HCT116 (cell line): ENCODE measurements at regions not wholly inside any gene's neighbourhood (a gene's known extent, or its start where the extent isn't known, plus 50 kb on each side); places are given as distances from the start of the nearest gene placed in this dataset.

Experiments
- ATAC-seq: fragments of 200-7000 bp; cut with Tn5 transposase; 2 replicates; pipeline ENCODE4 v1.9.1; 2020; ENCODE audit warnings: mild to moderate bottlenecking, moderate library complexity
- BruUV-seq: library from RNA; stranded (reverse); fragments of 400-500 nt; replicated peaks from 2 replicates; lab custom pipeline; 2021; lab: Mats Ljungman, UMichigan
- CTCF ChIA-PET: fragments of 300-600 bp; sonication (Branson Sonifier 250); formaldehyde crosslinking; loops from one replicate; lab custom pipeline; 2021; ENCODE audit warnings: antibody characterized with exemption; lab: Charles Lee
- POLR2A ChIA-PET: fragments of 300-600, 350-600 bp; sonication (Branson Sonifier 250); formaldehyde crosslinking; loops from one replicate; lab custom pipeline; 2021; ENCODE audit warnings: antibody characterized with exemption; lab: Charles Lee
- RAD21 ChIA-PET, 2 experiments: fragments of 300-600 bp; sonication (Branson Sonifier 250); formaldehyde crosslinking; loops; one replicate each; lab custom pipeline; 2023; ENCODE audit warnings: low total read pairs in 2 of 2; ENCODE audit not compliant: uncharacterized antibody in 2 of 2, unreplicated experiment in 2 of 2, low non-redundant PET in 1 of 2; lab: Charles Lee
- DNase-seq: peaks from one replicate; pipeline ENCODE4 v3.0.0-alpha.2; 2010; ENCODE audit warnings: low read depth, low spot score
- H2AFZ ChIP-seq: fragments of 200-600 bp; shearing (Covaris generic), sonication (generic); 2 replicates; pipeline ENCODE4 v1.6.1; 2017; ENCODE audit warnings: low read depth, mixed run types, mixed read lengths, antibody characterized with exemption, low read length; ENCODE audit not compliant: poor library complexity, severe bottlenecking
- H3K27ac ChIP-seq: 2 replicates; pipeline ENCODE4 v1.5.1; 2012; ENCODE audit warnings: low read depth, low read length
- H3K27me3 ChIP-seq: fragments of 200-600 bp; sonication (generic); 2 replicates; pipeline ENCODE4 v1.6.1; 2016; ENCODE audit warnings: mixed run types, low read length, mixed read lengths; ENCODE audit not compliant: insufficient read depth
- H3K36me3 ChIP-seq, 2 experiments: fragments of 200-500 bp in 1 of 2; fragments of 200-600 bp in 1 of 2; sonication (Bioruptor generic) in 1 of 2; sonication (generic) in 1 of 2; 2 replicates each; pipeline versions ENCODE4 v1.5.1 to v1.6.1; 2014 to 2016; ENCODE audit warnings: low read length in 2 of 2, inconsistent platforms in 1 of 2, mixed read lengths in 1 of 2, mixed run types in 1 of 2; ENCODE audit not compliant: insufficient read depth in 2 of 2, control insufficient read depth in 1 of 2
- H3K4me1 ChIP-seq, 2 experiments: fragments of 200-600 bp in 1 of 2; sonication (generic) in 1 of 2; 2 replicates each; pipeline versions ENCODE4 v1.5.1 to v1.6.1; 2012 to 2017; ENCODE audit warnings: low read length in 2 of 2, inconsistent platforms in 1 of 2, mild to moderate bottlenecking in 1 of 2, mixed read lengths in 1 of 2, mixed run types in 1 of 2, moderate library complexity in 1 of 2; ENCODE audit not compliant: insufficient read depth in 2 of 2, control insufficient read depth in 1 of 2
- H3K4me2 ChIP-seq: fragments of 200-600 bp; sonication (generic); 2 replicates; pipeline ENCODE4 v1.6.1; 2017; ENCODE audit warnings: mixed run types, low read length, mixed read lengths
- H3K4me3 ChIP-seq, 2 experiments: fragments of 200-600 bp in 1 of 2; sonication (generic) in 1 of 2; replicated peaks in 1 of 2; 2 replicates each; pipeline ENCODE4 v1.5.1; 2011 to 2016; ENCODE audit warnings: low read length in 2 of 2, control low read depth in 1 of 2, low read depth in 1 of 2, mild to moderate bottlenecking in 1 of 2, mixed read lengths in 1 of 2, mixed run types in 1 of 2
- H3K79me2 ChIP-seq: fragments of 200-600 bp; sonication (generic); 2 replicates; pipeline ENCODE4 v1.6.1; 2017; ENCODE audit warnings: mild to moderate bottlenecking, mixed run types, low read length, moderate library complexity, mixed read lengths; ENCODE audit not compliant: insufficient read depth
- H3K9ac ChIP-seq: fragments of 200-600 bp; sonication (generic); 2 replicates; pipeline ENCODE4 v1.6.1; 2016; ENCODE audit warnings: low read length, mixed read lengths
- H3K9me2 ChIP-seq: fragments of 200-600 bp; sonication (generic), shearing (Covaris generic); 2 replicates; pipeline ENCODE4 v1.6.1; 2017; ENCODE audit warnings: mixed run types, mild to moderate bottlenecking, moderate library complexity; ENCODE audit not compliant: insufficient read depth
- H3K9me3 ChIP-seq, 2 experiments: fragments of 200-500 bp in 1 of 2; fragments of 200-600 bp in 1 of 2; sonication (Bioruptor generic) in 1 of 2; sonication (generic) in 1 of 2; 2 replicates each; pipeline ENCODE4 v1.6.1; 2014 to 2017; ENCODE audit warnings: low read length in 2 of 2, mixed read lengths in 2 of 2, inconsistent platforms in 1 of 2, low read depth in 1 of 2, mild to moderate bottlenecking in 1 of 2, mixed run types in 1 of 2, moderate library complexity in 1 of 2; ENCODE audit not compliant: control insufficient read depth in 1 of 2, insufficient read depth in 1 of 2
- H4K20me1 ChIP-seq: fragments of 200-600 bp; sonication (generic), shearing (Covaris generic); 2 replicates; pipeline ENCODE4 v1.6.1; 2017; ENCODE audit warnings: mixed run types, mild to moderate bottlenecking, moderate library complexity; ENCODE audit not compliant: insufficient read depth
- CEBPB ChIP-seq: IDR thresholded peaks from 2 replicates; pipeline ENCODE4 v1.6.1; 2012; ENCODE audit warnings: low read depth
- EGR1 ChIP-seq: IDR thresholded peaks from 2 replicates; pipeline ENCODE4 v1.6.1; 2012; ENCODE audit warnings: low read depth
- POLR2A ChIP-seq: IDR thresholded peaks from 2 replicates; pipeline ENCODE4 v1.7.0; 2011; ENCODE audit warnings: borderline replicate concordance; ENCODE audit not compliant: insufficient read depth, insufficient read length; ENCODE audit errors: extremely low read depth
- SRF ChIP-seq: IDR thresholded peaks from 2 replicates; pipeline ENCODE4 v1.6.1; 2012; ENCODE audit warnings: low read depth
- TCF7L2 ChIP-seq: IDR thresholded peaks from 2 replicates; pipeline ENCODE4 v1.7.0; 2011; ENCODE audit warnings: borderline replicate concordance, inconsistent platforms; ENCODE audit not compliant: insufficient read depth, insufficient read length; ENCODE audit errors: extremely low read depth
- ZNF274 ChIP-seq: fragments of 200-500 bp; sonication (Bioruptor generic); IDR thresholded peaks from 2 replicates; pipeline ENCODE4 v1.6.1; 2014; ENCODE audit warnings: mild to moderate bottlenecking, low read depth, low read length, inconsistent platforms
- intact Hi-C: fragments of 100-400 bp; cut with micrococcal nuclease; formaldehyde crosslinking; loops from 2 replicates; pipeline ENCODE4 v1.10.0; 2022
- TF ChIP-seq, protein P1 (sequence below): IDR thresholded peaks from 2 replicates; pipeline ENCODE4 v1.6.1; 2011; ENCODE audit warnings: mild to moderate bottlenecking, low read length, moderate library complexity; ENCODE audit not compliant: insufficient replicate concordance; ENCODE audit errors: extremely low read depth

DNA sequence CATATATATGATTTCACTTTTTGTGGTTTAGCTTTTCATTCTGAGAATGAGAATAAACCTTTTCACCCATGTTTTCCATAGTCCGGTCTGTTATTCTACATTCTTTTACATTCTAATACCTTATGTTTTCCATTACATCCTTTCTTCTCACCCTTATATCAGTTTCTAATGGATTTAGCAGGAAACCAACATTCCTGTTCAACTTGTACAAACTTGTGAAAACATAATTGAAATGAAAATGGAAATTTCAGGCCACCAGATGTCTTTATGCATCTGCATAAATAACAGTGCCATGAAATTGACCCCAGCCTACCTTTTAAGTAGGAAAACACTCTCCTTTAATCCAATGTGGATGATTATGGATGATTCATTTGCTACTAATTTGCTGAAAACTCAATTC lies 494.8 kb upstream of the ZFP42 start:
- intact Hi-C loops = no loop called here
- TF ChIP-seq TCF7L2 (no peak), CEBPB (no peak)
- no peak for ATAC-seq

DNA sequence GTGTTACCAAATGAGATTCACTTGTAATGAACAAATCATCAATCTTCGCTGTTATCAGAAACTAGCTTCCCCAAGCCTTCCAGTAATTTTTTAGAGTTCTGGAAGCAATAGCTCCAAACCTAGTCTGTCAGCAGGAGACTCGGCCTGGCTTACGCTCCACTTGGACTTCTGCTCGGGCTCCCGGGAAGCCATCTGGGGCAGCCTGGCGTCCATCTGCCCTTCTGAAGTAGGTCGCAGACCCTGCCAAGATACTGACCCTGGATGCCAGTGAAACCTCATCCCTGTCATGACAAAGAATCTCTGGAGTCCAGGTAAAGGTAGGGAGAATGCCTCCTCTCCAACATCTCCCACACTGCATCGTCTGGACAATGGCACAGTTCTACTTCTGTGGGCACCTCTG lies 493.8 kb upstream of the ZFP42 start:
- Histone ChIP-seq H3K4me1 (no peaks in the 10 kb centered on the region), H3K4me3 (no peak overlapping the region), H3K9me2 (no peaks in the 10 kb centered on the region), H3K36me3 (no peaks in the 10 kb centered on the region), H3K9ac (no peak overlapping the region), H3K27me3 (no peaks in the 10 kb centered on the region), H3K79me2 (no peaks in the 10 kb centered on the region), H2AFZ (no peak overlapping the region), H3K9me3 (no peaks in the 10 kb centered on the region), H3K27ac (no peak overlapping the region), H4K20me1 (no peaks in the 10 kb centered on the region), H3K4me2 (no peak overlapping the region)
- RAD21 ChIA-PET = no interaction called here
- no peak for ATAC-seq
- CTCF ChIA-PET = no interaction called here
- TF ChIP-seq ZNF274 (no peak), POLR2A (no peak), SRF (no peak), EGR1 (no peak)
- TF ChIP-seq, protein P1, sequence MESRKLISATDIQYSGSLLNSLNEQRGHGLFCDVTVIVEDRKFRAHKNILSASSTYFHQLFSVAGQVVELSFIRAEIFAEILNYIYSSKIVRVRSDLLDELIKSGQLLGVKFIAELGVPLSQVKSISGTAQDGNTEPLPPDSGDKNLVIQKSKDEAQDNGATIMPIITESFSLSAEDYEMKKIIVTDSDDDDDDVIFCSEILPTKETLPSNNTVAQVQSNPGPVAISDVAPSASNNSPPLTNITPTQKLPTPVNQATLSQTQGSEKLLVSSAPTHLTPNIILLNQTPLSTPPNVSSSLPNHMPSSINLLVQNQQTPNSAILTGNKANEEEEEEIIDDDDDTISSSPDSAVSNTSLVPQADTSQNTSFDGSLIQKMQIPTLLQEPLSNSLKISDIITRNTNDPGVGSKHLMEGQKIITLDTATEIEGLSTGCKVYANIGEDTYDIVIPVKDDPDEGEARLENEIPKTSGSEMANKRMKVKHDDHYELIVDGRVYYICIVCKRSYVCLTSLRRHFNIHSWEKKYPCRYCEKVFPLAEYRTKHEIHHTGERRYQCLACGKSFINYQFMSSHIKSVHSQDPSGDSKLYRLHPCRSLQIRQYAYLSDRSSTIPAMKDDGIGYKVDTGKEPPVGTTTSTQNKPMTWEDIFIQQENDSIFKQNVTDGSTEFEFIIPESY = no peak
- POLR2A ChIA-PET = no interaction called here
- BruUV-seq = no TSS peak
- no peak for DNase-seq
- intact Hi-C loops = no loop called here

More for the DNA sequence above, 494.8 kb upstream of the ZFP42 start:
- H4K20me1 ChIP-seq = no peaks in the 10 kb centered on the region
- ChIA-PET RAD21 (no interaction called here), POLR2A (no interaction called here), CTCF (no interaction called here)
- no peaks in the 10 kb centered on the region for H3K79me2 ChIP-seq
- H3K4me3 ChIP-seq = no peak overlapping the region
- H3K4me1 ChIP-seq = no peaks in the 10 kb centered on the region
- H3K9me2 ChIP-seq = no peaks in the 10 kb centered on the region
- no peaks in the 10 kb centered on the region for H3K36me3 ChIP-seq
- no peak for DNase-seq
- H3K9me3 ChIP-seq = no peaks in the 10 kb centered on the region
- no peak overlapping the region for H3K27ac ChIP-seq
- no TSS peak for BruUV-seq
- no peak overlapping the region for H3K4me2 ChIP-seq
- H3K27me3 ChIP-seq = no peaks in the 10 kb centered on the region
- no peak overlapping the region for H3K9ac ChIP-seq
- H2AFZ ChIP-seq = no peak overlapping the region
